ENCODE measurements at regions not wholly inside any gene's neighbourhood (a gene's known extent, or its start where the extent isn't known, plus 50 kb on each side); places are given as distances from the start of the nearest gene placed in this dataset.

DNA sequence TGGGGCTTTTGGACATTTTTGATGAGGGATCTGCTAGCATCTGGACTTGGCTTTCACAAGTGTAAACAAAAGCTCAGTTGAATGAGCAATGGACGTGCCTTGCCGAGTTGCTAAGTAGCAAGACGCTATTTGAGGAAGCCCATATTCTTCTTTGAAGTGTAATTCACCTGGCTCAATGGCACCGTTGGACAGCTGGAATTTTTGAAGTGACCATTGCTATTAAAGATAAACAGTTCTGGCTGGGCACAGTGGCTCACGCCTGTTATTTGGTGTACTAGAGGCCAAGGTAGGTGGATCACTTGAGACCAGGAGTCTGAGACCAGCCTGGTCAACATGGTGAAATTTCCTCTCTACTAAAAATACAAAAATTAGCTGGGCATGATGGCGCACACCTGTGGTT, 88.8 kb upstream of the SOX4 start:
- TF ChIP-seq, protein P1, sequence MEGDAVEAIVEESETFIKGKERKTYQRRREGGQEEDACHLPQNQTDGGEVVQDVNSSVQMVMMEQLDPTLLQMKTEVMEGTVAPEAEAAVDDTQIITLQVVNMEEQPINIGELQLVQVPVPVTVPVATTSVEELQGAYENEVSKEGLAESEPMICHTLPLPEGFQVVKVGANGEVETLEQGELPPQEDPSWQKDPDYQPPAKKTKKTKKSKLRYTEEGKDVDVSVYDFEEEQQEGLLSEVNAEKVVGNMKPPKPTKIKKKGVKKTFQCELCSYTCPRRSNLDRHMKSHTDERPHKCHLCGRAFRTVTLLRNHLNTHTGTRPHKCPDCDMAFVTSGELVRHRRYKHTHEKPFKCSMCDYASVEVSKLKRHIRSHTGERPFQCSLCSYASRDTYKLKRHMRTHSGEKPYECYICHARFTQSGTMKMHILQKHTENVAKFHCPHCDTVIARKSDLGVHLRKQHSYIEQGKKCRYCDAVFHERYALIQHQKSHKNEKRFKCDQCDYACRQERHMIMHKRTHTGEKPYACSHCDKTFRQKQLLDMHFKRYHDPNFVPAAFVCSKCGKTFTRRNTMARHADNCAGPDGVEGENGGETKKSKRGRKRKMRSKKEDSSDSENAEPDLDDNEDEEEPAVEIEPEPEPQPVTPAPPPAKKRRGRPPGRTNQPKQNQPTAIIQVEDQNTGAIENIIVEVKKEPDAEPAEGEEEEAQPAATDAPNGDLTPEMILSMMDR (IDR thresholded peaks at IDR 0.05; ENCODE audit: low read depth, low read length, missing control alignments) = no peak
- Histone ChIP-seq H3K36me3 (replicated peaks) (no peaks in the 10 kb centered on the region), H3K4me3 (ENCODE audit: low read depth, low read length) (no peak overlapping the region), H3K27ac (no peak overlapping the region), H3K27me3 (replicated peaks) (no peaks in the 10 kb centered on the region)
- DNase-seq = no peak
- in situ Hi-C loops (cut with HindIII; ENCODE audit: low pct_ligation_motif_present, low sequenced_read_pairs) = no loop called here

DNA sequence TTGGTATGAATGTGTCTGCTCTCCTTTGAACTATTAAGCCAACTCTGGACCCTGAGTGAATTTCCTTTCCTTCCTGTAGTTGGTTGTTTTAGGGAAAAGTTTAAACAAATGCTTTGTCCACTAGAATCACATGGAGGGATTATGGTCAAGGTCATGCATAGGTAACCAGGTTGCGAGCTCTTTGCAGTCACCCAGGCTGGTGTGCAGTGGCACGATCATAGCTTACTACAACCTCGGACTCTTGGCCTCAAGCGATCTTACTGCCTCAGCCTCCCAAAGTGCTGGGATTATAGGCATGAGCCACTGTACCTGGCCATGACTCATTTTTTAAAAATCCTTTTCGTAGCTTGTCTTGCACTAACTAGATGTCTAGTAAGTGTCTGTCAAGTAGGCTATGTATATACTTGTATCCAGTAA, 88.0 kb upstream of the SOX4 start:
- H3K27ac ChIP-seq = no peak overlapping the region
- no peaks in the 10 kb centered on the region for H3K36me3 ChIP-seq (replicated peaks)
- TF ChIP-seq, protein P1 (IDR thresholded peaks at IDR 0.05; ENCODE audit: low read depth, low read length, missing control alignments) = no peak
- no peak overlapping the region for H3K4me3 ChIP-seq (ENCODE audit: low read depth, low read length)
- no peak for DNase-seq
- in situ Hi-C loops (cut with HindIII; ENCODE audit: low pct_ligation_motif_present, low sequenced_read_pairs) = no loop called here
- H3K27me3 ChIP-seq (replicated peaks) = no peaks in the 10 kb centered on the region

DNA sequence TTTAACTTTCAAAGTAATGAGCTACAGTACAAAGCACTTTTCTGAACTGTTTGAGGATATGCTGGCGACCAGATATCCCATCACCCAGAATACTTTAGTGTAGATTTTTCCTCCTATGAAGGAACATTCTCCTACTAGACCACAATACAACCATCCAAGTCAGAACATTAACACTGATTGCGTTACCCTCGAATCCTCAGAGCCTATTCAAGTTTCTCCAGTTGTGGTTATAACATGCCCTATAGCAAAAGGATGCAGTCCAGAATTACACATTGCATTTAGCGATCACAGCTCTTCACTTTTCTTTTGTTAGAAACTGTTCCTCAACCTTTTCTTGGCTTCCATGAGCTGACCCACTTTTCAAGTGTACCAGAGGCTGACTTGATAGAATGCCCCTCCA, 87.4 kb upstream of the SOX4 start:
- Histone ChIP-seq H3K36me3 (replicated peaks) (no peaks in the 10 kb centered on the region), H3K27ac (no peak overlapping the region), H3K4me3 (ENCODE audit: low read depth, low read length) (no peak overlapping the region), H3K27me3 (replicated peaks) (no peaks in the 10 kb centered on the region)
- in situ Hi-C loops (cut with HindIII; ENCODE audit: low pct_ligation_motif_present, low sequenced_read_pairs) = no loop called here
- no peak for DNase-seq
- TF ChIP-seq, protein P1 (IDR thresholded peaks at IDR 0.05; ENCODE audit: low read depth, low read length, missing control alignments) = no peak

DNA sequence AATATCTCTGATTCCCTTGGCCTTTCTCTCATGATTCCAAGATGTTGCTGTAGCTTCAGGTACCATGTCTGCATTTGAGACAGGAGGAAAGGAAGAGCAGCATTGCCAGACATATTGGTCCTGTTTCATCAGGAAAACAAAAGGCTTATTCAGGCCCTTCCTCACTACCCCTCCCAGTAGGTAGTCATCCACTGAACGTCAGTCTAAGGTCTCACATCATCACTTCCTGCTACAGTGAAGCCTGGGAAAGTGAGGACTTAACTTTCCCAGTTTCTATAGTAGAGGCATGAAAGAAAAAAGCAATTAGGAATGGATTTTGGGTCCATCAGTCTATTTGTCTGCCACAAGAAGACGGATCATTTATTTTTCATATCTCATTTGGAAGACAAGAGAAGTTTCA, 85.7 kb upstream of the SOX4 start:
- Histone ChIP-seq H3K4me3 (ENCODE audit: low read depth, low read length) (no peak overlapping the region), H3K27me3 (replicated peaks) (no peaks in the 10 kb centered on the region), H3K27ac (no peak overlapping the region), H3K36me3 (replicated peaks) (no peaks in the 10 kb centered on the region)
- TF ChIP-seq, protein P1 (IDR thresholded peaks at IDR 0.05; ENCODE audit: low read depth, low read length, missing control alignments) = no peak
- DNase-seq = no peak
- in situ Hi-C loops (cut with HindIII; ENCODE audit: low pct_ligation_motif_present, low sequenced_read_pairs) = no loop called here

DNA sequence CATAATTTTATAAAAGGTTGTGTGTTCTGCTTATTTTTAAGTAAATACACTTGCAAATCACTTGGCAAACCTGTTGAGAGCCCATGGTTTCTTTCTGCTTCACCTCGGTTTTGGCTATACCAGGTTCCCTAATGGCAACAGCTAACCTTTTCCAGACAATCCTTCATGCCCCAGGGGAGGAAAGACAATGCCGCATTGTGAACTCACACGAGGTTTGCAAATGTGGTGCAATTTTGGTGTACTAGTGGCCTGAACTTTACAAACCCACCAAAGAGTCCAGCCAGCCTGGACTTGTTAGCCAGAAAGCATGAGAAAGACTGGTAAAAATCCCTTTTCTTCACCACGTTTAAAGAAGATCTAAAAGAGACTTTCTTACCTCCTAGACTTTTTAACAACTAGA, 84.8 kb upstream of the SOX4 start:
- Histone ChIP-seq H3K36me3 (replicated peaks) (no peaks in the 10 kb centered on the region), H3K27me3 (replicated peaks) (no peaks in the 10 kb centered on the region), H3K4me3 (ENCODE audit: low read depth, low read length) (no peak overlapping the region), H3K27ac (no peak overlapping the region)
- DNase-seq = no peak
- in situ Hi-C loops (cut with HindIII; ENCODE audit: low pct_ligation_motif_present, low sequenced_read_pairs) = no loop called here
- TF ChIP-seq, protein P1 (IDR thresholded peaks at IDR 0.05; ENCODE audit: low read depth, low read length, missing control alignments) = no peak

DNA sequence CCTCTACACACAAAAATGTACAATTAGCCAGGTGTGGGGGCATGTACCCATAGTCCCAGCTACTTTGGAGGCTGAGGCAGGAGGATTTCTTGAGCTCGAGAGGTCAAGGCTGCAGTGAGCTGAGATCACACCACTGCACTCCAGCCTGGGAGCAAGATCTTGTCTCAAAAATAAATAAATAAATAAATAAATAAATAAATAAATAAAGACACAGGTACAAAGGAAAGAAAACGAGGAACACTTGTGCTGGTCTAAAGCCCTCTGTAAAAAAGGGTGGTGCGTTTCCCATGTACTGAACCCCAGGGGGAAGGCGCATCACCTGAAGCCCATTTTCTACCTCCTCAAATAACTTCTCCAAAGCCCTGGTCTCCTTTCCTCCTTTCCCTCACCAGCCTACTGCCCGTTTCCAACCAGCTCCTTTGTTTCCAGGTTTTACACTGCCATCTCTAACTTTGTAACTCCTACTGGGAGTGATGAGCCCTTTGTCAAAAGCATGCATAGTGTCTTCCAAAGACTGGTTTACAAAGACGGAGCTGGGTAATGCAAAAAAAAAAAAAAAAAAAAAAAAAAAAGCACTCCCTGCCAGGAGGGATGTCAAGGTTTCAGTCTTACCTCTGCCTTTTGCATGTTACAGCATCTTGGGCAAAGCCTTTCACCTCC, 81.5 kb upstream of the SOX4 start:
- DNase-seq = no peak
- Histone ChIP-seq H3K36me3 (replicated peaks) (no peaks in the 10 kb centered on the region), H3K27me3 (replicated peaks) (no peaks in the 10 kb centered on the region), H3K4me3 (ENCODE audit: low read depth, low read length) (no peak overlapping the region), H3K27ac (no peak overlapping the region)
- TF ChIP-seq, protein P1 (IDR thresholded peaks at IDR 0.05; ENCODE audit: low read depth, low read length, missing control alignments) = no peak
- in situ Hi-C loops (cut with HindIII; ENCODE audit: low pct_ligation_motif_present, low sequenced_read_pairs) = no loop called here

Measured in brain microvascular endothelial cell (primary cell).